C4-2B (cell line): ENCODE measurements at regions not wholly inside any gene's neighbourhood (a gene's known extent, or its start where the extent isn't known, plus 50 kb on each side); places are given as distances from the start of the nearest gene placed in this dataset.

ENCODE experiments used
- CTCF ChIP-seq: fragments of 450-650 bp; conservative IDR thresholded peaks from 2 replicates; pipeline ENCODE4 v1.5.1; 2017; ENCODE audit warnings: mild to moderate bottlenecking
- ZFX ChIP-seq: fragments of 450-650 bp; IDR thresholded peaks from 2 replicates; pipeline ENCODE4 v1.6.1; 2017

- TF ChIP-seq CTCF (no peak), ZFX (no peak)
Observed at GRCh38 chr16:86885139-86885538, 306.8 kb downstream of the FOXL1 start.
